GM19240 (cell line): ENCODE measurements at regions not wholly inside any gene's neighbourhood (a gene's known extent, or its start where the extent isn't known, plus 50 kb on each side); places are given as distances from the start of the nearest gene placed in this dataset.
"Not testable (repeated sequence)": the region's sequence is repeated elsewhere in the genome, so short reads cannot be mapped to it uniquely, and the experiment has no call there.

Experiments
- DNase-seq: peaks from one replicate; pipeline ENCODE4 v3.0.0; 2011; ENCODE audit warnings: low spot score; ENCODE audit not compliant: insufficient read length

GRCh38 chr4:177798161-177798560 is 355.9 kb upstream of the AGA start:
- DNase-seq, result no peak

GRCh38 chr4:177802162-177802561 is 359.9 kb upstream of the AGA start:
- DNase-seq, result no peak

- DNase-seq, result no peak
Observed at GRCh38 chr4:177802661-177803060, 360.4 kb upstream of the AGA start.

- DNase-seq, result no peak
Observed at GRCh38 chr4:177803151-177803550, 360.9 kb upstream of the AGA start.

- no peak for DNase-seq
Observed at GRCh38 chr4:177809791-177810190, 367.6 kb upstream of the AGA start.

GRCh38 chr4:177810220-177810619 is 368.0 kb upstream of the AGA start:
- DNase-seq, result no peak

- DNase-seq, result not testable (repeated sequence)
Observed at GRCh38 chr4:177818392-177818791, 376.2 kb upstream of the AGA start.

GRCh38 chr4:177826973-177827372 is 384.7 kb upstream of the AGA start:
- no peak for DNase-seq

GRCh38 chr4:177841258-177841657 is 399.0 kb upstream of the AGA start:
- no peak for DNase-seq

- DNase-seq, result no peak
Observed at GRCh38 chr4:177853229-177853628, 411.0 kb upstream of the AGA start.

GRCh38 chr4:177855507-177856197 is 413.4 kb upstream of the AGA start:
- no peak for DNase-seq

- no peak for DNase-seq
Observed at GRCh38 chr4:177860171-177860570, 417.9 kb upstream of the AGA start.

- no peak for DNase-seq
Observed at GRCh38 chr4:177861551-177862094, 419.4 kb upstream of the AGA start.

GRCh38 chr4:177862541-177863176 is 420.4 kb upstream of the AGA start:
- DNase-seq, result no peak

- DNase-seq, result no peak
Observed at GRCh38 chr4:177879851-177880250, 437.6 kb upstream of the AGA start.

GRCh38 chr4:177895136-177895535 is 452.9 kb upstream of the AGA start:
- no peak for DNase-seq

GRCh38 chr4:177901786-177902185 is 459.5 kb upstream of the AGA start:
- no peak for DNase-seq

- DNase-seq, result no peak
Observed at GRCh38 chr4:177902386-177902785, 460.1 kb upstream of the AGA start.

- no peak for DNase-seq
Observed at GRCh38 chr4:177907736-177908424, 465.6 kb upstream of the AGA start.

GRCh38 chr4:177921715-177922114 is 479.5 kb upstream of the AGA start:
- no peak for DNase-seq

GRCh38 chr4:177923888-177924287 is 481.7 kb upstream of the AGA start:
- DNase-seq, result no peak

- DNase-seq, result no peak
Observed at GRCh38 chr4:177937041-177937440, 494.8 kb upstream of the AGA start.
